GM23338 (cell line): ENCODE measurements at regions not wholly inside any gene's neighbourhood (a gene's known extent, or its start where the extent isn't known, plus 50 kb on each side); places are given as distances from the start of the nearest gene placed in this dataset.

Experiments used
- CREB1 ChIP-seq: fragments of 250-450 bp; sonication (Bioruptor Pico); IDR thresholded peaks from 2 replicates; pipeline ENCODE4 v1.5.0; 2020; ENCODE audit warnings: low read depth, mild to moderate bottlenecking, moderate library complexity
- EZH2 ChIP-seq: fragments of 200-600 bp; sonication (generic); IDR thresholded peaks from one replicate; pipeline ENCODE4 v1.8.0; 2017; ENCODE audit warnings: antibody characterized with exemption, mild to moderate bottlenecking, low read depth; ENCODE audit not compliant: unreplicated experiment
- EZH2phosphoT487 ChIP-seq: fragments of 200-600 bp; sonication (generic); IDR thresholded peaks from one replicate; pipeline ENCODE4 v1.8.1; 2018; ENCODE audit warnings: antibody characterized with exemption; ENCODE audit not compliant: unreplicated experiment
- JUNB ChIP-seq: IDR thresholded peaks from one replicate; pipeline ENCODE4 v1.6.1; 2016; ENCODE audit warnings: antibody characterized with exemption; ENCODE audit not compliant: unreplicated experiment
- NANOG ChIP-seq: IDR thresholded peaks from 2 replicates; pipeline ENCODE4 v1.6.1; 2016; ENCODE audit warnings: antibody characterized with exemption, borderline replicate concordance
- POLR2AphosphoS5 ChIP-seq: IDR thresholded peaks from 2 replicates; pipeline ENCODE4 v1.6.1; 2016; ENCODE audit warnings: antibody characterized with exemption, low read depth
- STAT1 ChIP-seq: IDR thresholded peaks from one replicate; pipeline ENCODE4 v1.6.1; 2016; ENCODE audit warnings: antibody characterized with exemption; ENCODE audit not compliant: unreplicated experiment
- ZNF114 ChIP-seq: fragments of 250-450 bp; sonication (Bioruptor Pico); IDR thresholded peaks from 2 replicates; pipeline ENCODE4 v1.5.0; 2020; ENCODE audit warnings: mild to moderate bottlenecking, moderate library complexity
- ZNF331 ChIP-seq: fragments of 250-450 bp; sonication (Bioruptor Pico); IDR thresholded peaks from 2 replicates; pipeline ENCODE4 v1.5.0; 2020; ENCODE audit warnings: low read depth, mild to moderate bottlenecking, moderate library complexity
- TF ChIP-seq, protein P1 (sequence below), 2 experiments: fragments of 200-600 bp in 1 of 2; sonication (generic) in 1 of 2; conservative IDR thresholded peaks; 2 replicates each; pipeline versions ENCODE4 v1.5.1 to v1.6.1; 2016 to 2017; ENCODE audit warnings: antibody characterized with exemption in 2 of 2, low read depth in 2 of 2, mild to moderate bottlenecking in 2 of 2, moderate library complexity in 1 of 2
- TF ChIP-seq, protein P2 (sequence below): IDR thresholded peaks from one replicate; pipeline ENCODE4 v1.6.1; 2018; ENCODE audit warnings: antibody characterized with exemption; ENCODE audit not compliant: unreplicated experiment
- TF ChIP-seq, protein P3 (sequence below): IDR thresholded peaks from 2 replicates; pipeline ENCODE4 v1.6.1; 2016; ENCODE audit warnings: antibody characterized with exemption
- TF ChIP-seq, protein P4 (sequence below): fragments of 250-450 bp; sonication (Bioruptor Pico); IDR thresholded peaks from 2 replicates; pipeline ENCODE4 v1.5.0; 2020; ENCODE audit warnings: mild to moderate bottlenecking, moderate library complexity

DNA sequence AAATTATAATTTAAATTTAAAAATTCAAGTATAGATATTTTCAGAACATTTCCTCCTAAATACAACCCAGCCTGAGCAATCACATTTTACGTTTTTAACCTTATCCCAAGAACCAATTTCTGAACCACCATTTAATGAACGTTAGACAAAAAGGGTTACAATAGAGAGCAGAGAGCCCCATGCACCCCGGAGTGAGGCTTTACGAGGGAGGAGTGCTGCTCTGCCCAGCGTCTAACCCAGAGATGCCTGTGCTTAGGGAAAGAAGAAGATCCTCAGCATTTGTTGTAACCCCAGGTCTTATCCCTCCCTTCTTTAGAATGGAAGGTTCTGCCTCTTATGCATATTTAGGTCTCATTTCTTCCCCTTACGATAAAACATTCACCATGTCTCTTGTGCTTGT lies 169.1 kb downstream of the ICE1 start:
- TF ChIP-seq, protein P1, sequence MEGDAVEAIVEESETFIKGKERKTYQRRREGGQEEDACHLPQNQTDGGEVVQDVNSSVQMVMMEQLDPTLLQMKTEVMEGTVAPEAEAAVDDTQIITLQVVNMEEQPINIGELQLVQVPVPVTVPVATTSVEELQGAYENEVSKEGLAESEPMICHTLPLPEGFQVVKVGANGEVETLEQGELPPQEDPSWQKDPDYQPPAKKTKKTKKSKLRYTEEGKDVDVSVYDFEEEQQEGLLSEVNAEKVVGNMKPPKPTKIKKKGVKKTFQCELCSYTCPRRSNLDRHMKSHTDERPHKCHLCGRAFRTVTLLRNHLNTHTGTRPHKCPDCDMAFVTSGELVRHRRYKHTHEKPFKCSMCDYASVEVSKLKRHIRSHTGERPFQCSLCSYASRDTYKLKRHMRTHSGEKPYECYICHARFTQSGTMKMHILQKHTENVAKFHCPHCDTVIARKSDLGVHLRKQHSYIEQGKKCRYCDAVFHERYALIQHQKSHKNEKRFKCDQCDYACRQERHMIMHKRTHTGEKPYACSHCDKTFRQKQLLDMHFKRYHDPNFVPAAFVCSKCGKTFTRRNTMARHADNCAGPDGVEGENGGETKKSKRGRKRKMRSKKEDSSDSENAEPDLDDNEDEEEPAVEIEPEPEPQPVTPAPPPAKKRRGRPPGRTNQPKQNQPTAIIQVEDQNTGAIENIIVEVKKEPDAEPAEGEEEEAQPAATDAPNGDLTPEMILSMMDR (conservative IDR thresholded peaks at IDR 0.05; ENCODE audit: low read depth in 2 of 2), result no peak
- TF ChIP-seq, protein P2, sequence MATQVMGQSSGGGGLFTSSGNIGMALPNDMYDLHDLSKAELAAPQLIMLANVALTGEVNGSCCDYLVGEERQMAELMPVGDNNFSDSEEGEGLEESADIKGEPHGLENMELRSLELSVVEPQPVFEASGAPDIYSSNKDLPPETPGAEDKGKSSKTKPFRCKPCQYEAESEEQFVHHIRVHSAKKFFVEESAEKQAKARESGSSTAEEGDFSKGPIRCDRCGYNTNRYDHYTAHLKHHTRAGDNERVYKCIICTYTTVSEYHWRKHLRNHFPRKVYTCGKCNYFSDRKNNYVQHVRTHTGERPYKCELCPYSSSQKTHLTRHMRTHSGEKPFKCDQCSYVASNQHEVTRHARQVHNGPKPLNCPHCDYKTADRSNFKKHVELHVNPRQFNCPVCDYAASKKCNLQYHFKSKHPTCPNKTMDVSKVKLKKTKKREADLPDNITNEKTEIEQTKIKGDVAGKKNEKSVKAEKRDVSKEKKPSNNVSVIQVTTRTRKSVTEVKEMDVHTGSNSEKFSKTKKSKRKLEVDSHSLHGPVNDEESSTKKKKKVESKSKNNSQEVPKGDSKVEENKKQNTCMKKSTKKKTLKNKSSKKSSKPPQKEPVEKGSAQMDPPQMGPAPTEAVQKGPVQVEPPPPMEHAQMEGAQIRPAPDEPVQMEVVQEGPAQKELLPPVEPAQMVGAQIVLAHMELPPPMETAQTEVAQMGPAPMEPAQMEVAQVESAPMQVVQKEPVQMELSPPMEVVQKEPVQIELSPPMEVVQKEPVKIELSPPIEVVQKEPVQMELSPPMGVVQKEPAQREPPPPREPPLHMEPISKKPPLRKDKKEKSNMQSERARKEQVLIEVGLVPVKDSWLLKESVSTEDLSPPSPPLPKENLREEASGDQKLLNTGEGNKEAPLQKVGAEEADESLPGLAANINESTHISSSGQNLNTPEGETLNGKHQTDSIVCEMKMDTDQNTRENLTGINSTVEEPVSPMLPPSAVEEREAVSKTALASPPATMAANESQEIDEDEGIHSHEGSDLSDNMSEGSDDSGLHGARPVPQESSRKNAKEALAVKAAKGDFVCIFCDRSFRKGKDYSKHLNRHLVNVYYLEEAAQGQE, result no peak
- no peak for TF ChIP-seq POLR2AphosphoS5
- TF ChIP-seq JUNB, result no peak
- no peak for TF ChIP-seq EZH2phosphoT487
- TF ChIP-seq EZH2, result no peak
- no peak for TF ChIP-seq ZNF114
- TF ChIP-seq, protein P3, sequence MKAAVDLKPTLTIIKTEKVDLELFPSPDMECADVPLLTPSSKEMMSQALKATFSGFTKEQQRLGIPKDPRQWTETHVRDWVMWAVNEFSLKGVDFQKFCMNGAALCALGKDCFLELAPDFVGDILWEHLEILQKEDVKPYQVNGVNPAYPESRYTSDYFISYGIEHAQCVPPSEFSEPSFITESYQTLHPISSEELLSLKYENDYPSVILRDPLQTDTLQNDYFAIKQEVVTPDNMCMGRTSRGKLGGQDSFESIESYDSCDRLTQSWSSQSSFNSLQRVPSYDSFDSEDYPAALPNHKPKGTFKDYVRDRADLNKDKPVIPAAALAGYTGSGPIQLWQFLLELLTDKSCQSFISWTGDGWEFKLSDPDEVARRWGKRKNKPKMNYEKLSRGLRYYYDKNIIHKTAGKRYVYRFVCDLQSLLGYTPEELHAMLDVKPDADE, result no peak
- TF ChIP-seq, protein P4, sequence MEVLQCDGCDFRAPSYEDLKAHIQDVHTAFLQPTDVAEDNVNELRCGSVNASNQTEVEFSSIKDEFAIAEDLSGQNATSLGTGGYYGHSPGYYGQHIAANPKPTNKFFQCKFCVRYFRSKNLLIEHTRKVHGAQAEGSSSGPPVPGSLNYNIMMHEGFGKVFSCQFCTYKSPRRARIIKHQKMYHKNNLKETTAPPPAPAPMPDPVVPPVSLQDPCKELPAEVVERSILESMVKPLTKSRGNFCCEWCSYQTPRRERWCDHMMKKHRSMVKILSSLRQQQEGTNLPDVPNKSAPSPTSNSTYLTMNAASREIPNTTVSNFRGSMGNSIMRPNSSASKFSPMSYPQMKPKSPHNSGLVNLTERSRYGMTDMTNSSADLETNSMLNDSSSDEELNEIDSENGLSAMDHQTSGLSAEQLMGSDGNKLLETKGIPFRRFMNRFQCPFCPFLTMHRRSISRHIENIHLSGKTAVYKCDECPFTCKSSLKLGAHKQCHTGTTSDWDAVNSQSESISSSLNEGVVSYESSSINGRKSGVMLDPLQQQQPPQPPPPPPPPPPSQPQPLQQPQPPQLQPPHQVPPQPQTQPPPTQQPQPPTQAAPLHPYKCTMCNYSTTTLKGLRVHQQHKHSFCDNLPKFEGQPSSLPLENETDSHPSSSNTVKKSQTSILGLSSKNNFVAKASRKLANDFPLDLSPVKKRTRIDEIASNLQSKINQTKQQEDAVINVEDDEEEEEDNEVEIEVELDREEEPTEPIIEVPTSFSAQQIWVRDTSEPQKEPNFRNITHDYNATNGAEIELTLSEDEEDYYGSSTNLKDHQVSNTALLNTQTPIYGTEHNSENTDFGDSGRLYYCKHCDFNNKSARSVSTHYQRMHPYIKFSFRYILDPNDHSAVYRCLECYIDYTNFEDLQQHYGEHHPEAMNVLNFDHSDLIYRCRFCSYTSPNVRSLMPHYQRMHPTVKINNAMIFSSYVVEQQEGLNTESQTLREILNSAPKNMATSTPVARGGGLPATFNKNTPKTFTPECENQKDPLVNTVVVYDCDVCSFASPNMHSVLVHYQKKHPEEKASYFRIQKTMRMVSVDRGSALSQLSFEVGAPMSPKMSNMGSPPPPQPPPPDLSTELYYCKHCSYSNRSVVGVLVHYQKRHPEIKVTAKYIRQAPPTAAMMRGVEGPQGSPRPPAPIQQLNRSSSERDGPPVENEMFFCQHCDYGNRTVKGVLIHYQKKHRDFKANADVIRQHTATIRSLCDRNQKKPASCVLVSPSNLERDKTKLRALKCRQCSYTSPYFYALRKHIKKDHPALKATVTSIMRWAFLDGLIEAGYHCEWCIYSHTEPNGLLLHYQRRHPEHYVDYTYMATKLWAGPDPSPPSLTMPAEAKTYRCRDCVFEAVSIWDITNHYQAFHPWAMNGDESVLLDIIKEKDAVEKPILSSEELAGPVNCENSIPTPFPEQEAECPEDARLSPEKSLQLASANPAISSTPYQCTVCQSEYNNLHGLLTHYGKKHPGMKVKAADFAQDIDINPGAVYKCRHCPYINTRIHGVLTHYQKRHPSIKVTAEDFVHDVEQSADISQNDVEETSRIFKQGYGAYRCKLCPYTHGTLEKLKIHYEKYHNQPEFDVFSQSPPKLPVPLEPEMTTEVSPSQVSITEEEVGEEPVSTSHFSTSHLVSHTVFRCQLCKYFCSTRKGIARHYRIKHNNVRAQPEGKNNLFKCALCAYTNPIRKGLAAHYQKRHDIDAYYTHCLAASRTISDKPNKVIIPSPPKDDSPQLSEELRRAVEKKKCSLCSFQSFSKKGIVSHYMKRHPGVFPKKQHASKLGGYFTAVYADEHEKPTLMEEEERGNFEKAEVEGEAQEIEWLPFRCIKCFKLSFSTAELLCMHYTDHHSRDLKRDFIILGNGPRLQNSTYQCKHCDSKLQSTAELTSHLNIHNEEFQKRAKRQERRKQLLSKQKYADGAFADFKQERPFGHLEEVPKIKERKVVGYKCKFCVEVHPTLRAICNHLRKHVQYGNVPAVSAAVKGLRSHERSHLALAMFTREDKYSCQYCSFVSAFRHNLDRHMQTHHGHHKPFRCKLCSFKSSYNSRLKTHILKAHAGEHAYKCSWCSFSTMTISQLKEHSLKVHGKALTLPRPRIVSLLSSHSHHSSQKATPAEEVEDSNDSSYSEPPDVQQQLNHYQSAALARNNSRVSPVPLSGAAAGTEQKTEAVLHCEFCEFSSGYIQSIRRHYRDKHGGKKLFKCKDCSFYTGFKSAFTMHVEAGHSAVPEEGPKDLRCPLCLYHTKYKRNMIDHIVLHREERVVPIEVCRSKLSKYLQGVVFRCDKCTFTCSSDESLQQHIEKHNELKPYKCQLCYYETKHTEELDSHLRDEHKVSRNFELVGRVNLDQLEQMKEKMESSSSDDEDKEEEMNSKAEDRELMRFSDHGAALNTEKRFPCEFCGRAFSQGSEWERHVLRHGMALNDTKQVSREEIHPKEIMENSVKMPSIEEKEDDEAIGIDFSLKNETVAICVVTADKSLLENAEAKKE (CRISPR knock-in tag), result no peak
- no peak for TF ChIP-seq ZNF331 (CRISPR knock-in tag)
- no peak for TF ChIP-seq CREB1 (CRISPR knock-in tag)
- TF ChIP-seq NANOG, result no peak
- TF ChIP-seq STAT1, result no peak
